Panc1 (cell line): ENCODE measurements at regions not wholly inside any gene's neighbourhood (a gene's known extent, or its start where the extent isn't known, plus 50 kb on each side); places are given as distances from the start of the nearest gene placed in this dataset.

ENCODE experiments used
- CTCF ChIP-seq: fragments of 450-650 bp; IDR thresholded peaks from 2 replicates; pipeline ENCODE4 v1.5.1; 2017; ENCODE audit warnings: mild to moderate bottlenecking
- TF ChIP-seq, protein P1 (sequence below), 2 experiments: IDR thresholded peaks; 2 replicates each; pipeline ENCODE4 v1.6.1; 2011 to 2012; ENCODE audit warnings: low read depth in 2 of 2, control low read depth in 1 of 2, low read length in 1 of 2, mild to moderate bottlenecking in 1 of 2, moderate library complexity in 1 of 2; ENCODE audit not compliant: insufficient read depth in 1 of 2

DNA sequence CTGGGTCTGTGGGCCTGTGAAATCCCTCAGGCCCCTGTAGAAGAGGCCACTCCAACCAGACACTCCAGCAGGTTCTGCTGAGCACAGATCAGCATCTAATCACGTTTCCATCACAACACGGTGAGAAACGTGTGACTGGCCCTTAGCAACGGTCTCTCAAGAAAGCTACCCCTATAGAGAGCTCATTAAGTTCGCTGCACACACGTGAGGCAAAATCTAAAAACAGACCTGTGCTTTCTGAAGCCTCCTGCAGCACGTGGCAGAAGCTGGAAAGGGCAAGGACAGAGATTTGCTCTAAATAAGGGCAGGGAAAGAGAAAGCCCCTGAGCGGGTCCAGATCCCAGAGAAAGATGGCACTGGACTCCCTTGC lies 56.5 kb downstream of the GPR6 start:
- no peak for TF ChIP-seq CTCF
- TF ChIP-seq, protein P1, sequence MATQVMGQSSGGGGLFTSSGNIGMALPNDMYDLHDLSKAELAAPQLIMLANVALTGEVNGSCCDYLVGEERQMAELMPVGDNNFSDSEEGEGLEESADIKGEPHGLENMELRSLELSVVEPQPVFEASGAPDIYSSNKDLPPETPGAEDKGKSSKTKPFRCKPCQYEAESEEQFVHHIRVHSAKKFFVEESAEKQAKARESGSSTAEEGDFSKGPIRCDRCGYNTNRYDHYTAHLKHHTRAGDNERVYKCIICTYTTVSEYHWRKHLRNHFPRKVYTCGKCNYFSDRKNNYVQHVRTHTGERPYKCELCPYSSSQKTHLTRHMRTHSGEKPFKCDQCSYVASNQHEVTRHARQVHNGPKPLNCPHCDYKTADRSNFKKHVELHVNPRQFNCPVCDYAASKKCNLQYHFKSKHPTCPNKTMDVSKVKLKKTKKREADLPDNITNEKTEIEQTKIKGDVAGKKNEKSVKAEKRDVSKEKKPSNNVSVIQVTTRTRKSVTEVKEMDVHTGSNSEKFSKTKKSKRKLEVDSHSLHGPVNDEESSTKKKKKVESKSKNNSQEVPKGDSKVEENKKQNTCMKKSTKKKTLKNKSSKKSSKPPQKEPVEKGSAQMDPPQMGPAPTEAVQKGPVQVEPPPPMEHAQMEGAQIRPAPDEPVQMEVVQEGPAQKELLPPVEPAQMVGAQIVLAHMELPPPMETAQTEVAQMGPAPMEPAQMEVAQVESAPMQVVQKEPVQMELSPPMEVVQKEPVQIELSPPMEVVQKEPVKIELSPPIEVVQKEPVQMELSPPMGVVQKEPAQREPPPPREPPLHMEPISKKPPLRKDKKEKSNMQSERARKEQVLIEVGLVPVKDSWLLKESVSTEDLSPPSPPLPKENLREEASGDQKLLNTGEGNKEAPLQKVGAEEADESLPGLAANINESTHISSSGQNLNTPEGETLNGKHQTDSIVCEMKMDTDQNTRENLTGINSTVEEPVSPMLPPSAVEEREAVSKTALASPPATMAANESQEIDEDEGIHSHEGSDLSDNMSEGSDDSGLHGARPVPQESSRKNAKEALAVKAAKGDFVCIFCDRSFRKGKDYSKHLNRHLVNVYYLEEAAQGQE (IDR thresholded peaks at IDR 0.05; ENCODE audit: insufficient read depth in 1 of 2, low read depth in 2 of 2, low read length in 1 of 2) = no peak
